ENCODE measurements at regions not wholly inside any gene's neighbourhood (a gene's known extent, or its start where the extent isn't known, plus 50 kb on each side); places are given as distances from the start of the nearest gene placed in this dataset.

- H3K18ac ChIP-seq (ENCODE audit: low read depth, low read length): no peak overlapping the region
- intact Hi-C loops (cut with micrococcal nuclease) (no loop called here), in situ Hi-C loops (cut with MboI; ENCODE audit: low sequenced_read_pairs) (no loop called here), dilution Hi-C loops (cut with HindIII; ENCODE audit: low sequenced_read_pairs, unreplicated experiment) (no loop called here)
- ChIA-PET POLR2A (ENCODE audit: unreplicated experiment) (no interaction called here), CTCF (no interaction called here)
- no peak overlapping the region for H2AK5ac ChIP-seq (ENCODE audit: low read depth, low read length)
- no peak overlapping the region for H3K9ac ChIP-seq (ENCODE audit: low read depth, low read length)
- H3K4ac ChIP-seq (ENCODE audit: low read depth, low read length): no peak overlapping the region
- no peak overlapping the region for H3K23ac ChIP-seq (ENCODE audit: low read depth, low read length)
- TF ChIP-seq, protein P1, sequence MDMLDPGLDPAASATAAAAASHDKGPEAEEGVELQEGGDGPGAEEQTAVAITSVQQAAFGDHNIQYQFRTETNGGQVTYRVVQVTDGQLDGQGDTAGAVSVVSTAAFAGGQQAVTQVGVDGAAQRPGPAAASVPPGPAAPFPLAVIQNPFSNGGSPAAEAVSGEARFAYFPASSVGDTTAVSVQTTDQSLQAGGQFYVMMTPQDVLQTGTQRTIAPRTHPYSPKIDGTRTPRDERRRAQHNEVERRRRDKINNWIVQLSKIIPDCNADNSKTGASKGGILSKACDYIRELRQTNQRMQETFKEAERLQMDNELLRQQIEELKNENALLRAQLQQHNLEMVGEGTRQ (IDR thresholded peaks at IDR 0.05; ENCODE audit: low read depth, low read length): no peak
- TF ChIP-seq MXI1 (IDR thresholded peaks at IDR 0.05; ENCODE audit: borderline replicate concordance, low read depth, low read length) (no peak), MAZ (IDR thresholded peaks at IDR 0.05; ENCODE audit: borderline replicate concordance, low read depth, low read length) (no peak), RFX5 (IDR thresholded peaks at IDR 0.05; ENCODE audit: low read depth, low read length) (no peak), CEBPB (IDR thresholded peaks at IDR 0.05; ENCODE audit: low read depth, low read length) (no peak), FOS (IDR thresholded peaks at IDR 0.05; ENCODE audit: low read depth, low read length) (no peak), CHD1 (IDR thresholded peaks at IDR 0.05; ENCODE audit: low read depth, low read length) (no peak), NFE2L2 (IDR thresholded peaks at IDR 0.05; ENCODE audit: low read depth, low read length) (no peak), RAD21 (IDR thresholded peaks at IDR 0.05; ENCODE audit: low read length) (no peak), SMC3 (IDR thresholded peaks at IDR 0.05; ENCODE audit: low read depth, low read length) (no peak), MAFK (IDR thresholded peaks at IDR 0.05; ENCODE audit: low read depth, low read length) (no peak)
- TF ChIP-seq, protein P2, sequence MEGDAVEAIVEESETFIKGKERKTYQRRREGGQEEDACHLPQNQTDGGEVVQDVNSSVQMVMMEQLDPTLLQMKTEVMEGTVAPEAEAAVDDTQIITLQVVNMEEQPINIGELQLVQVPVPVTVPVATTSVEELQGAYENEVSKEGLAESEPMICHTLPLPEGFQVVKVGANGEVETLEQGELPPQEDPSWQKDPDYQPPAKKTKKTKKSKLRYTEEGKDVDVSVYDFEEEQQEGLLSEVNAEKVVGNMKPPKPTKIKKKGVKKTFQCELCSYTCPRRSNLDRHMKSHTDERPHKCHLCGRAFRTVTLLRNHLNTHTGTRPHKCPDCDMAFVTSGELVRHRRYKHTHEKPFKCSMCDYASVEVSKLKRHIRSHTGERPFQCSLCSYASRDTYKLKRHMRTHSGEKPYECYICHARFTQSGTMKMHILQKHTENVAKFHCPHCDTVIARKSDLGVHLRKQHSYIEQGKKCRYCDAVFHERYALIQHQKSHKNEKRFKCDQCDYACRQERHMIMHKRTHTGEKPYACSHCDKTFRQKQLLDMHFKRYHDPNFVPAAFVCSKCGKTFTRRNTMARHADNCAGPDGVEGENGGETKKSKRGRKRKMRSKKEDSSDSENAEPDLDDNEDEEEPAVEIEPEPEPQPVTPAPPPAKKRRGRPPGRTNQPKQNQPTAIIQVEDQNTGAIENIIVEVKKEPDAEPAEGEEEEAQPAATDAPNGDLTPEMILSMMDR (conservative IDR thresholded peaks at IDR 0.05; ENCODE audit: low read depth, low read length): no peak
- no peaks in the 10 kb centered on the region for H3K9me1 ChIP-seq (ENCODE audit: insufficient read depth, low read length)
- no peak overlapping the region for H2AFZ ChIP-seq (replicated peaks; ENCODE audit: low read length, poor library complexity)
- no peak overlapping the region for H3K27ac ChIP-seq (ENCODE audit: insufficient read depth, low read length)
- no peak overlapping the region for H4K5ac ChIP-seq (ENCODE audit: low read depth, low read length)
- no peak overlapping the region for H4K8ac ChIP-seq (ENCODE audit: low read depth in 2 of 2, low read length in 2 of 2)
- H2BK20ac ChIP-seq (ENCODE audit: low read depth, low read length): no peak overlapping the region
- no peak for DNase-seq
- no peak overlapping the region for H2BK5ac ChIP-seq (ENCODE audit: low read depth, low read length, poor library complexity, severe bottlenecking)
- no peak overlapping the region for H3K14ac ChIP-seq (replicated peaks; ENCODE audit: low read depth, low read length)
- H2BK120ac ChIP-seq (ENCODE audit: low read depth, low read length): no peak overlapping the region
- no peak overlapping the region for H3K56ac ChIP-seq (ENCODE audit: extremely low read depth, insufficient read depth, low read length)
- no peaks in the 10 kb centered on the region for H3K27me3 ChIP-seq (ENCODE audit: control insufficient read depth, insufficient read depth, low read length)
- no TSS peak for BruUV-seq (replicated peaks)
- no peak overlapping the region for H3K4me2 ChIP-seq (ENCODE audit: low read depth, low read length)
- H3K36me3 ChIP-seq (ENCODE audit: control insufficient read depth, insufficient read depth, low read length): no peaks in the 10 kb centered on the region
- WGBS, 2 experiments (ENCODE audit: extremely low coverage in 2 of 2, insufficient read length in 1 of 2): no CpG with 5 or more reads among the region's 2 CpGs
- ATAC-seq (ENCODE audit: low read depth): no peak
- no peak overlapping the region for H2BK15ac ChIP-seq (ENCODE audit: low read depth, low read length)
- H3K4me3 ChIP-seq (ENCODE audit: insufficient read depth, low read depth, low read length): no peak overlapping the region
- no peak overlapping the region for H4K91ac ChIP-seq (ENCODE audit: insufficient read depth, low read depth, low read length)
- no peaks in the 10 kb centered on the region for H4K20me1 ChIP-seq (ENCODE audit: insufficient read depth, low read length)
- peaks cover 30% of the 10 kb centered on the region for H3K9me3 ChIP-seq (ENCODE audit: control insufficient read depth, insufficient read depth, low read length)
- H3K79me1 ChIP-seq (ENCODE audit: low read depth in 1 of 2, low read length in 2 of 2): no peaks in the 10 kb centered on the region
- H3K4me1 ChIP-seq (ENCODE audit: control insufficient read depth, insufficient read depth, low read length): no peaks in the 10 kb centered on the region
- H2AK9ac ChIP-seq (replicated peaks; ENCODE audit: low read depth, low read length, poor library complexity): no peak overlapping the region
Measured at GRCh38 chr14:98231210-98231609, 1040.8 kb downstream of the BCL11B start.

All from IMR-90 (cell line).